OCI-LY1 (cell line): ENCODE measurements at regions not wholly inside any gene's neighbourhood (a gene's known extent, or its start where the extent isn't known, plus 50 kb on each side); places are given as distances from the start of the nearest gene placed in this dataset.

ENCODE experiments used
- H2AFZ ChIP-seq: fragments of 200-600 bp; sonication (generic), shearing (Covaris generic); 2 replicates; pipeline ENCODE4 v1.6.0; 2014; ENCODE audit warnings: antibody characterized with exemption, mild to moderate bottlenecking, low read length
- H3F3A ChIP-seq: fragments of 200-600 bp; sonication (generic), shearing (Covaris generic); 2 replicates; pipeline ENCODE4 v1.6.0; 2014; ENCODE audit warnings: mild to moderate bottlenecking, antibody characterized with exemption, low read length, moderate library complexity; ENCODE audit not compliant: insufficient read depth
- H3K27ac ChIP-seq: fragments of 200-600 bp; sonication (generic); 2 replicates; pipeline ENCODE4 v1.5.1; 2014; ENCODE audit warnings: low read length, mixed run types, mild to moderate bottlenecking, low read depth; ENCODE audit not compliant: poor library complexity, severe bottlenecking
- H3K27me3 ChIP-seq: fragments of 200-600 bp; sonication (generic); 2 replicates; pipeline ENCODE4 v1.6.0; 2014; ENCODE audit warnings: antibody characterized with exemption, mild to moderate bottlenecking, low read length, moderate library complexity; ENCODE audit not compliant: insufficient read depth
- H3K36me3 ChIP-seq: fragments of 200-600 bp; sonication (generic); 2 replicates; pipeline ENCODE4 v1.6.1; 2014; ENCODE audit warnings: mild to moderate bottlenecking, antibody characterized with exemption, low read length, moderate library complexity, mixed read lengths; ENCODE audit not compliant: insufficient read depth
- H3K4me1 ChIP-seq: fragments of 200-600 bp; sonication (generic); 2 replicates; pipeline ENCODE4 v1.5.1; 2014; ENCODE audit warnings: mild to moderate bottlenecking, low read length, moderate library complexity; ENCODE audit not compliant: insufficient read depth, severe bottlenecking
- H3K4me2 ChIP-seq: fragments of 200-600 bp; sonication (generic), shearing (Covaris generic); 2 replicates; pipeline ENCODE4 v1.6.1; 2014; ENCODE audit warnings: low read length
- H3K4me3 ChIP-seq: fragments of 200-600 bp; sonication (generic); 2 replicates; pipeline ENCODE4 v1.5.1; 2014; ENCODE audit warnings: low read length, low read depth, mild to moderate bottlenecking, mixed read lengths; ENCODE audit not compliant: poor library complexity, severe bottlenecking
- H3K79me2 ChIP-seq: fragments of 200-600 bp; shearing (Covaris generic); 2 replicates; pipeline ENCODE4 v1.6.1; 2016; ENCODE audit warnings: mixed run types, low read length, mixed read lengths; ENCODE audit not compliant: insufficient read depth
- H3K9ac ChIP-seq: fragments of 200-600 bp; sonication (generic), shearing (Covaris generic); 2 replicates; pipeline ENCODE4 v1.6.1; 2014; ENCODE audit warnings: mild to moderate bottlenecking, low read length, mixed read lengths
- H3K9me2 ChIP-seq: fragments of 200-600 bp; sonication (generic), shearing (Covaris generic); 2 replicates; pipeline ENCODE4 v1.6.1; 2014; ENCODE audit warnings: low read depth, mild to moderate bottlenecking, low read length, mixed read lengths
- H3K9me3 ChIP-seq: fragments of 200-600 bp; shearing (Covaris generic); 2 replicates; pipeline ENCODE4 v1.6.1; 2014; ENCODE audit warnings: low read length, mixed read lengths
- H4K20me1 ChIP-seq: fragments of 200-600 bp; sonication (generic), shearing (Covaris generic); 2 replicates; pipeline ENCODE4 v1.6.0; 2016; ENCODE audit warnings: mild to moderate bottlenecking, low read length; ENCODE audit not compliant: insufficient read depth
- CTCF ChIP-seq: fragments of 200-600 bp; sonication (generic), shearing (Covaris generic); IDR thresholded peaks from 2 replicates; pipeline ENCODE4 v1.5.1; 2017; ENCODE audit warnings: mild to moderate bottlenecking, antibody characterized with exemption, low read length, moderate library complexity, mixed read lengths
- EZH2 ChIP-seq: fragments of 200-600 bp; sonication (generic), shearing (Covaris generic); IDR thresholded peaks from 2 replicates; pipeline ENCODE4 v1.8.0; 2017; ENCODE audit warnings: borderline replicate concordance, mixed run types, mild to moderate bottlenecking, antibody characterized with exemption, low read length, moderate library complexity, mixed read lengths

- H4K20me1 ChIP-seq: no peaks in the 10 kb centered on the region
- H3K4me2 ChIP-seq: no peak overlapping the region
- no peaks in the 10 kb centered on the region for H3K4me1 ChIP-seq
- no peak overlapping the region for H3K9ac ChIP-seq
- H3K27me3 ChIP-seq: no peaks in the 10 kb centered on the region
- H3K9me2 ChIP-seq: no peaks in the 10 kb centered on the region
- H3K79me2 ChIP-seq: no peaks in the 10 kb centered on the region
- H3K4me3 ChIP-seq: no peak overlapping the region
- H2AFZ ChIP-seq: no peak overlapping the region
- H3K27ac ChIP-seq: no peak overlapping the region
- H3F3A ChIP-seq: no peaks in the 10 kb centered on the region
- TF ChIP-seq EZH2 (no peak), CTCF (no peak)
- no peaks in the 10 kb centered on the region for H3K9me3 ChIP-seq
- no peaks in the 10 kb centered on the region for H3K36me3 ChIP-seq
These were observed 145.4 kb upstream of the KITLG start for GRCh38 chr12:88725592-88726143.

DNA sequence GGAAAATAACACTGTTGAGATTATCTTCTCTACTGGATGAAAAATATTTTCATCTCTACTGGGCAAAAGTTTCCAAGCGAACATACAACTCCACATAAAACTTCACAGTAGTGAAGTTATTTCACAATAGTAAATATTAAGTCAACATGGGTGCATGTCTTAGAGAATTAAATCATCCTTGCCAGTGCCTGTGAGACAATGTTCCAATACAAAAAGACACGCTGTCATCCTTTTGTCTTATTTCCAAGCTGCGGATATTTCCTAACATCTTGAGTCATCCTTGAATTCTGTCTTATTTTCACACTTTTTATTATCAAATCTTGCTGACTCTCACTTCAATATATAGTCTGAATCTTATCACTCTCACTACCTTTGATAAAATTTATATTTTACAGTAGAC is 142.9 kb upstream of the KITLG start:
- H3K4me2 ChIP-seq: no peak overlapping the region
- no peaks in the 10 kb centered on the region for H3K79me2 ChIP-seq
- H3K9me3 ChIP-seq: no peaks in the 10 kb centered on the region
- no peaks in the 10 kb centered on the region for H3K9me2 ChIP-seq
- no peak for TF ChIP-seq EZH2
- TF ChIP-seq CTCF: no peak
- no peaks in the 10 kb centered on the region for H4K20me1 ChIP-seq
- no peaks in the 10 kb centered on the region for H3K27me3 ChIP-seq
- H3K4me3 ChIP-seq: no peak overlapping the region
- no peak overlapping the region for H2AFZ ChIP-seq
- H3K4me1 ChIP-seq: no peaks in the 10 kb centered on the region
- H3F3A ChIP-seq: no peaks in the 10 kb centered on the region
- no peaks in the 10 kb centered on the region for H3K36me3 ChIP-seq
- H3K9ac ChIP-seq: no peak overlapping the region
- H3K27ac ChIP-seq: no peak overlapping the region

GRCh38 chr12:88720785-88721650 is 140.7 kb upstream of the KITLG start:
- no peaks in the 10 kb centered on the region for H4K20me1 ChIP-seq
- TF ChIP-seq CTCF (no peak), EZH2 (no peak)
- H3F3A ChIP-seq: no peaks in the 10 kb centered on the region
- no peaks in the 10 kb centered on the region for H3K4me1 ChIP-seq
- no peaks in the 10 kb centered on the region for H3K27me3 ChIP-seq
- H3K79me2 ChIP-seq: no peaks in the 10 kb centered on the region
- H2AFZ ChIP-seq: no peak overlapping the region
- no peak overlapping the region for H3K4me2 ChIP-seq
- H3K9me2 ChIP-seq: no peaks in the 10 kb centered on the region
- no peaks in the 10 kb centered on the region for H3K36me3 ChIP-seq
- H3K9ac ChIP-seq: no peak overlapping the region
- H3K4me3 ChIP-seq: no peak overlapping the region
- no peaks in the 10 kb centered on the region for H3K9me3 ChIP-seq
- H3K27ac ChIP-seq: no peak overlapping the region
